ENCODE measurements at regions not wholly inside any gene's neighbourhood (a gene's known extent, or its start where the extent isn't known, plus 50 kb on each side); places are given as distances from the start of the nearest gene placed in this dataset.

DNA sequence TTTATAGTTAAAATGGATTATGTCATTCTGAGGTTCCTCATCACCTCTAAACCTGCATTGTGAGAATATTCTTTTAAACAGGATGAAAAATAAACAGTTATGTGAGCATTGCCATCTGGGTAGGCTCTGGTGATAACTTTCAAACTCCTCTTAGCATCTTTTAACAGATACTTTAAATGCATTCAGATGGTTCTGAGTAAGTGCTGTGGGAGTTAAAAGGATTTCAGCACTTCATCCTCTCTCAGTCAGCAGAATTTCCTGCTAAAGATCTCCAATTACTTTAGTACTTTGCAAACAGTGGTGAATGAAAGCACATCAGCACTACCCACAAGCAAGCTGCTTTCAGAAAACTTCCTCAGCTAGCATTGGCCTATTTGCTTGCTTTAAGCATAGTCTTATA, 59.3 kb upstream of the TMTC1 start:
- TF ChIP-seq POLR2AphosphoS5 (IDR thresholded peaks at IDR 0.05): no peak
- TF ChIP-seq, protein P1, sequence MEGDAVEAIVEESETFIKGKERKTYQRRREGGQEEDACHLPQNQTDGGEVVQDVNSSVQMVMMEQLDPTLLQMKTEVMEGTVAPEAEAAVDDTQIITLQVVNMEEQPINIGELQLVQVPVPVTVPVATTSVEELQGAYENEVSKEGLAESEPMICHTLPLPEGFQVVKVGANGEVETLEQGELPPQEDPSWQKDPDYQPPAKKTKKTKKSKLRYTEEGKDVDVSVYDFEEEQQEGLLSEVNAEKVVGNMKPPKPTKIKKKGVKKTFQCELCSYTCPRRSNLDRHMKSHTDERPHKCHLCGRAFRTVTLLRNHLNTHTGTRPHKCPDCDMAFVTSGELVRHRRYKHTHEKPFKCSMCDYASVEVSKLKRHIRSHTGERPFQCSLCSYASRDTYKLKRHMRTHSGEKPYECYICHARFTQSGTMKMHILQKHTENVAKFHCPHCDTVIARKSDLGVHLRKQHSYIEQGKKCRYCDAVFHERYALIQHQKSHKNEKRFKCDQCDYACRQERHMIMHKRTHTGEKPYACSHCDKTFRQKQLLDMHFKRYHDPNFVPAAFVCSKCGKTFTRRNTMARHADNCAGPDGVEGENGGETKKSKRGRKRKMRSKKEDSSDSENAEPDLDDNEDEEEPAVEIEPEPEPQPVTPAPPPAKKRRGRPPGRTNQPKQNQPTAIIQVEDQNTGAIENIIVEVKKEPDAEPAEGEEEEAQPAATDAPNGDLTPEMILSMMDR (IDR thresholded peaks at IDR 0.05): no peak
- TF ChIP-seq POLR2A (IDR thresholded peaks at IDR 0.05): no peak
- no peak for TF ChIP-seq EP300 (IDR thresholded peaks at IDR 0.05)

All from sigmoid colon (tissue), 4 donors.